HG02798 (cell line): ENCODE measurements at regions not wholly inside any gene's neighbourhood (a gene's known extent, or its start where the extent isn't known, plus 50 kb on each side); places are given as distances from the start of the nearest gene placed in this dataset.
"Not testable (repeated sequence)": the region's sequence is repeated elsewhere in the genome, so short reads cannot be mapped to it uniquely, and the experiment has no call there.

ENCODE experiments used
- ATAC-seq: cut with Tn5 transposase; IDR thresholded peaks from one replicate; pipeline ENCODE4 v1.9.1; 2021; ENCODE audit warnings: mild to moderate bottlenecking; ENCODE audit not compliant: unreplicated experiment, poor library complexity

- ATAC-seq = not testable (repeated sequence)
Measured at GRCh38 chr16:34098033-34098432, 638.6 kb downstream of the TP53TG3F start.

GRCh38 chr16:34099028-34099427, 639.6 kb downstream of the TP53TG3F start:
- ATAC-seq = not testable (repeated sequence)
